GM12891 (cell line): ENCODE measurements at regions not wholly inside any gene's neighbourhood (a gene's known extent, or its start where the extent isn't known, plus 50 kb on each side); places are given as distances from the start of the nearest gene placed in this dataset.

Source experiments
- PAX5 ChIP-seq: IDR thresholded peaks from 2 replicates; pipeline ENCODE4 v1.6.1; 2011; ENCODE audit warnings: low read length, moderate library complexity, mild to moderate bottlenecking; ENCODE audit not compliant: insufficient read depth, severe bottlenecking
- POLR2A ChIP-seq: IDR thresholded peaks from 2 replicates; pipeline ENCODE4 v1.6.1; 2011; ENCODE audit warnings: low read depth, low read length, control low read depth
- POLR2AphosphoS5 ChIP-seq: IDR thresholded peaks from 2 replicates; pipeline ENCODE4 v1.6.1; 2011; ENCODE audit warnings: low read depth, low read length, control low read depth
- TAF1 ChIP-seq: IDR thresholded peaks from 2 replicates; pipeline ENCODE4 v1.6.1; 2011; ENCODE audit warnings: low read depth, low read length, control low read depth

DNA sequence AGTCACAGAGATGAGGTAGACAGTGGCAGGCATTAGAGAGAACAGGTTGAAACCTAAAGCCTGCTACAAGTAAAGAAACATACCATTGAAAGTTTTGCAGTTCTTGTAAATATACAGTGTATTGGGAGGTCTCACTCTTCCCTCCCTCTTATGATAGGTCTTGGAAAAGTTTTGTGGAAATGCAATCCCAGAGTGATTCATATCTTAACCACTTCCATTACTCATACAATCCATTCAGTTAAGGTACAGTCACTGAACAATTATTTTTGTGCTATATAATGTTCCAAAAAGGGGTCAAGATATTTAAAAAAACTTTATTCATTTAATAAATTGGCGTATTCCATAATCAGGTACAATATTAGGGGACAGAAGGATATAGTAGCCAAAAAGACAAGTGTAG lies 737.7 kb upstream of the ALCAM start:
- TF ChIP-seq POLR2A, result no peak
- TF ChIP-seq POLR2AphosphoS5, result no peak
- no peak for TF ChIP-seq TAF1
- TF ChIP-seq PAX5, result no peak
